ENCODE measurements at regions not wholly inside any gene's neighbourhood (a gene's known extent, or its start where the extent isn't known, plus 50 kb on each side); places are given as distances from the start of the nearest gene placed in this dataset.

- TF ChIP-seq, protein P1, sequence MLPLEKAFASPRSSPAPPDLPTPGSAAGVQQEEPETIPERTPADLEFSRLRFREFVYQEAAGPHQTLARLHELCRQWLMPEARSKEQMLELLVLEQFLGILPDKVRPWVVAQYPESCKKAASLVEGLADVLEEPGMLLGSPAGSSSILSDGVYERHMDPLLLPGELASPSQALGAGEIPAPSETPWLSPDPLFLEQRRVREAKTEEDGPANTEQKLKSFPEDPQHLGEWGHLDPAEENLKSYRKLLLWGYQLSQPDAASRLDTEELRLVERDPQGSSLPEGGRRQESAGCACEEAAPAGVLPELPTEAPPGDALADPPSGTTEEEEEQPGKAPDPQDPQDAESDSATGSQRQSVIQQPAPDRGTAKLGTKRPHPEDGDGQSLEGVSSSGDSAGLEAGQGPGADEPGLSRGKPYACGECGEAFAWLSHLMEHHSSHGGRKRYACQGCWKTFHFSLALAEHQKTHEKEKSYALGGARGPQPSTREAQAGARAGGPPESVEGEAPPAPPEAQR (CRISPR knock-in tag; IDR thresholded peaks at IDR 0.05) = no peak
- TF ChIP-seq ZNF317 (CRISPR knock-in tag; IDR thresholded peaks at IDR 0.05; ENCODE audit: borderline replicate concordance, low read depth) = no peak
- TF ChIP-seq ZNF416 (CRISPR knock-in tag; IDR thresholded peaks at IDR 0.05) = no peak
- no peak for TF ChIP-seq USF1 (CRISPR knock-in tag; IDR thresholded peaks at IDR 0.05)
- TF ChIP-seq ATF6 (CRISPR knock-in tag; IDR thresholded peaks at IDR 0.05) = no peak
- TF ChIP-seq, protein P2, sequence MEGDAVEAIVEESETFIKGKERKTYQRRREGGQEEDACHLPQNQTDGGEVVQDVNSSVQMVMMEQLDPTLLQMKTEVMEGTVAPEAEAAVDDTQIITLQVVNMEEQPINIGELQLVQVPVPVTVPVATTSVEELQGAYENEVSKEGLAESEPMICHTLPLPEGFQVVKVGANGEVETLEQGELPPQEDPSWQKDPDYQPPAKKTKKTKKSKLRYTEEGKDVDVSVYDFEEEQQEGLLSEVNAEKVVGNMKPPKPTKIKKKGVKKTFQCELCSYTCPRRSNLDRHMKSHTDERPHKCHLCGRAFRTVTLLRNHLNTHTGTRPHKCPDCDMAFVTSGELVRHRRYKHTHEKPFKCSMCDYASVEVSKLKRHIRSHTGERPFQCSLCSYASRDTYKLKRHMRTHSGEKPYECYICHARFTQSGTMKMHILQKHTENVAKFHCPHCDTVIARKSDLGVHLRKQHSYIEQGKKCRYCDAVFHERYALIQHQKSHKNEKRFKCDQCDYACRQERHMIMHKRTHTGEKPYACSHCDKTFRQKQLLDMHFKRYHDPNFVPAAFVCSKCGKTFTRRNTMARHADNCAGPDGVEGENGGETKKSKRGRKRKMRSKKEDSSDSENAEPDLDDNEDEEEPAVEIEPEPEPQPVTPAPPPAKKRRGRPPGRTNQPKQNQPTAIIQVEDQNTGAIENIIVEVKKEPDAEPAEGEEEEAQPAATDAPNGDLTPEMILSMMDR (IDR thresholded peaks at IDR 0.05) = no peak
These were observed 143.7 kb downstream of the PMP22 start (continued) for GRCh38 chr17:15121426-15121825.

- POLR2A ChIA-PET = no interaction called here
- H3K9me3 Mint-ChIP-seq = peaks cover 16% of the 10 kb centered on the region
- no peak overlapping the region for H3K4me3 Mint-ChIP-seq
- DNase-seq (ENCODE audit: low spot score) (no peak), ATAC-seq (0 out of 2 replicates have a peak, but pooled peaks have one; percentile 50)
- H3K36me3 Mint-ChIP-seq = peaks cover 15% of the 10 kb centered on the region
- CTCF ChIA-PET = no interaction called here
- peaks cover 36% of the 10 kb centered on the region for H3K4me1 Mint-ChIP-seq
- TF ChIP-seq NFE2L1 (CRISPR knock-in tag; IDR thresholded peaks at IDR 0.05) (0 out of 2 replicates have a peak, but pooled peaks have one; percentile 18), CDX4 (CRISPR knock-in tag; IDR thresholded peaks at IDR 0.05; ENCODE audit: borderline replicate concordance) (no peak)
- no peak overlapping the region for H3K27ac Mint-ChIP-seq
- H3K27me3 Mint-ChIP-seq (ENCODE audit: low read depth) = peaks cover 4% of the 10 kb centered on the region; the same call in 1 of the 2 replicates
These were observed 145.2 kb downstream of the PMP22 start for GRCh38 chr17:15119968-15120367.

- POLR2A ChIA-PET = no interaction called here
- Mint-ChIP-seq H3K27ac (no peak overlapping the region), H3K36me3 (peaks cover 15% of the 10 kb centered on the region), H3K4me3 (no peak overlapping the region), H3K9me3 (peaks cover 20% of the 10 kb centered on the region), H3K4me1 (peaks cover 45% of the 10 kb centered on the region), H3K27me3 (ENCODE audit: low read depth) (peaks cover 9% of the 10 kb centered on the region; the same call in 1 of the 2 replicates)
- TF ChIP-seq FOXJ3 (CRISPR knock-in tag; IDR thresholded peaks at IDR 0.05; ENCODE audit: borderline replicate concordance) (no peak), E2F1 (CRISPR knock-in tag; IDR thresholded peaks at IDR 0.05) (no peak), TP53 (CRISPR knock-in tag; IDR thresholded peaks at IDR 0.05) (no peak), ATF6 (CRISPR knock-in tag; IDR thresholded peaks at IDR 0.05) (no peak)
- TF ChIP-seq, protein P2 (IDR thresholded peaks at IDR 0.05) = no peak
- TF ChIP-seq, protein P3, sequence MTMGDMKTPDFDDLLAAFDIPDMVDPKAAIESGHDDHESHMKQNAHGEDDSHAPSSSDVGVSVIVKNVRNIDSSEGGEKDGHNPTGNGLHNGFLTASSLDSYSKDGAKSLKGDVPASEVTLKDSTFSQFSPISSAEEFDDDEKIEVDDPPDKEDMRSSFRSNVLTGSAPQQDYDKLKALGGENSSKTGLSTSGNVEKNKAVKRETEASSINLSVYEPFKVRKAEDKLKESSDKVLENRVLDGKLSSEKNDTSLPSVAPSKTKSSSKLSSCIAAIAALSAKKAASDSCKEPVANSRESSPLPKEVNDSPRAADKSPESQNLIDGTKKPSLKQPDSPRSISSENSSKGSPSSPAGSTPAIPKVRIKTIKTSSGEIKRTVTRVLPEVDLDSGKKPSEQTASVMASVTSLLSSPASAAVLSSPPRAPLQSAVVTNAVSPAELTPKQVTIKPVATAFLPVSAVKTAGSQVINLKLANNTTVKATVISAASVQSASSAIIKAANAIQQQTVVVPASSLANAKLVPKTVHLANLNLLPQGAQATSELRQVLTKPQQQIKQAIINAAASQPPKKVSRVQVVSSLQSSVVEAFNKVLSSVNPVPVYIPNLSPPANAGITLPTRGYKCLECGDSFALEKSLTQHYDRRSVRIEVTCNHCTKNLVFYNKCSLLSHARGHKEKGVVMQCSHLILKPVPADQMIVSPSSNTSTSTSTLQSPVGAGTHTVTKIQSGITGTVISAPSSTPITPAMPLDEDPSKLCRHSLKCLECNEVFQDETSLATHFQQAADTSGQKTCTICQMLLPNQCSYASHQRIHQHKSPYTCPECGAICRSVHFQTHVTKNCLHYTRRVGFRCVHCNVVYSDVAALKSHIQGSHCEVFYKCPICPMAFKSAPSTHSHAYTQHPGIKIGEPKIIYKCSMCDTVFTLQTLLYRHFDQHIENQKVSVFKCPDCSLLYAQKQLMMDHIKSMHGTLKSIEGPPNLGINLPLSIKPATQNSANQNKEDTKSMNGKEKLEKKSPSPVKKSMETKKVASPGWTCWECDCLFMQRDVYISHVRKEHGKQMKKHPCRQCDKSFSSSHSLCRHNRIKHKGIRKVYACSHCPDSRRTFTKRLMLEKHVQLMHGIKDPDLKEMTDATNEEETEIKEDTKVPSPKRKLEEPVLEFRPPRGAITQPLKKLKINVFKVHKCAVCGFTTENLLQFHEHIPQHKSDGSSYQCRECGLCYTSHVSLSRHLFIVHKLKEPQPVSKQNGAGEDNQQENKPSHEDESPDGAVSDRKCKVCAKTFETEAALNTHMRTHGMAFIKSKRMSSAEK (CRISPR knock-in tag; IDR thresholded peaks at IDR 0.05; ENCODE audit: borderline replicate concordance) = no peak
- TF ChIP-seq, protein P4, sequence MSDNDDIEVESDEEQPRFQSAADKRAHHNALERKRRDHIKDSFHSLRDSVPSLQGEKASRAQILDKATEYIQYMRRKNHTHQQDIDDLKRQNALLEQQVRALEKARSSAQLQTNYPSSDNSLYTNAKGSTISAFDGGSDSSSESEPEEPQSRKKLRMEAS (CRISPR knock-in tag; IDR thresholded peaks at IDR 0.05) = no peak
- DNase-seq (ENCODE audit: low spot score) = no peak
- CTCF ChIA-PET = interaction anchor here (1.2 kb wide), 1 partner anchor 69 kb away, joined by 3 read pairs; no protein-coding TSS in a partner anchor
- no peak for ATAC-seq
These were observed 147.9 kb downstream of the PMP22 start for GRCh38 chr17:15117239-15117638.

Data from WTC11 (cell line).